ENCODE measurements at regions not wholly inside any gene's neighbourhood (a gene's known extent, or its start where the extent isn't known, plus 50 kb on each side); places are given as distances from the start of the nearest gene placed in this dataset.
A peak's percentile ranks its signal among the peaks of the same experiment; 100 is the strongest.
"Not testable (repeated sequence)": the region's sequence is repeated elsewhere in the genome, so short reads cannot be mapped to it uniquely, and the experiment has no call there.

DNA sequence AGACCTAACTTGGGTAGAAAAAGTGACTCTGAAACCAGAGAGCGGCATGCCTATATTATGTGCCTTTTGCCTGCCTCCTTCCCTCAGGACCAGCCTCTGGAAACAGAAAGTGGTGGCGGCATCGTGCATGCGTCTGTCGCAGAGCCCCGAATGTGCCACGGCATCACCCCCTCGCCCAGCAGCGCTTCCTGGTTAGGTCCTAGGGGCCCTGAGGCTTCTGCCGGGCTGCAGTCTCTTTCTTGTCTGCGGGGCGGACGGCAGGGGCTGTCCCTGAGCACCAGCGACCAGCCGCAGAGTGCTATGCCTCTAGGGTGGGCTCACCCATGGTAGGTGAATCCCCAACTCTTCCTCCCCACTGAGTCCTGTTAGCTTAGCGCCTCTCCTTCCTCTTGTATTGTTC, 68.7 kb downstream of the VSIG4 start:
- 35 to 100% methylated on average over 2 of the region's 16 CpGs; no CpG with 5 or more reads in 8 of the 10 experiments for WGBS, 10 experiments

DNA sequence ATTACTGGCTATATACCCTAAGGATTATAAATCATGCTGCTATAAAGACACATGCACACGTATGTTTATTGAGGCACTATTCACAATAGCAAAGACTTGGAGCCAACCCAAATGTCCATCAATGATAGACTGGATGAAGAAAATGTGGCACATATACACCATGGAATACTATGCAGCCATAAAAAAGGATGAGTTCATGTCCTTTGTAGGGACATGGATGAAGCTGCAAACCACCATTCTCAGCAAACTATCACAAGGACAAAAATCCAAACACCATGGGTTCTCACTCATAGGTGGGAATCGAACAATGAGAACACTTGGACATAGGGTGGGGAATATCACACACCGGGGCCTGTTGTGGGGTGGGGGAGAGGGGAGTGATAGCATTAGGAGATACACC, 72.7 kb downstream of the VSIG4 start:
- H3K4me1 ChIP-seq (replicated peaks in 1 of 2); H3K27ac ChIP-seq; in situ Hi-C loops (cut with MboI; ENCODE audit: low pct_unique_long_range_greater_than_20kb in 2 of 9, low sequenced_read_pairs in 9 of 9, unreplicated experiment in 9 of 9); H3K4me3 ChIP-seq; ATAC-seq (replicated peaks in 6 of 8): not testable (repeated sequence)
- no CpG with 5 or more reads among the region's 3 CpGs for WGBS, 10 experiments

More for the DNA sequence above, 68.7 kb downstream of the VSIG4 start:
- no peak for ATAC-seq (replicated peaks in 6 of 8)
- no peak overlapping the region for H3K27ac ChIP-seq
- no peaks in the 10 kb centered on the region for H3K4me1 ChIP-seq (replicated peaks in 1 of 2)
- H3K4me3 ChIP-seq = no peak overlapping the region
- in situ Hi-C loops (cut with MboI; ENCODE audit: low pct_unique_long_range_greater_than_20kb in 2 of 9, low sequenced_read_pairs in 9 of 9, unreplicated experiment in 9 of 9) = no loop called here

DNA sequence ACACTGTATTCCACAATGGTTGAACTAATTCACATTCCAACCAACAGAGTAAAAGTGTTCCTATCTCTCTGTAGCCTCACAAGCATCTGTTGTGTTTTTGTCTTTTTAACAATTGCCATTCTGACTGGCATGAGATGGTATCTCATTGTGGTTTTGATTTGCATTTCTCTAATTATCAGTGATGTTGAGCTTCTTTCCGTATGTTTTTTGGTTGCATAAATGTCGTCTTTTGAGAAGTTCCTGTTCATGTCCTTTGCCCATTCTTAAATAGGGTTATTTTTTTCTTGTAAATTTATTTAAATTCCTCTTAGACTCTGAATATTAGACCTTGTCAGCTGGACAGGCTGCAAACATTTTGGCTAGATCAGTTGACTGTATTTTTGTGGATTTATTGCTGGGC, 78.2 kb downstream of the VSIG4 start:
- in situ Hi-C loops (cut with MboI; ENCODE audit: low pct_unique_long_range_greater_than_20kb in 2 of 9, low sequenced_read_pairs in 9 of 9, unreplicated experiment in 9 of 9) = no loop called here
- Histone ChIP-seq H3K4me1 (replicated peaks in 1 of 2) (no peaks in the 10 kb centered on the region), H3K4me3 (no peak overlapping the region), H3K27ac (no peak overlapping the region)
- WGBS, 10 experiments = 0 to 89% (median 42%) methylated on average over 1 to 2 of the region's 2 CpGs; no CpG with 5 or more reads in 5 of the 10 experiments
- no peak for ATAC-seq (replicated peaks in 6 of 8)

DNA sequence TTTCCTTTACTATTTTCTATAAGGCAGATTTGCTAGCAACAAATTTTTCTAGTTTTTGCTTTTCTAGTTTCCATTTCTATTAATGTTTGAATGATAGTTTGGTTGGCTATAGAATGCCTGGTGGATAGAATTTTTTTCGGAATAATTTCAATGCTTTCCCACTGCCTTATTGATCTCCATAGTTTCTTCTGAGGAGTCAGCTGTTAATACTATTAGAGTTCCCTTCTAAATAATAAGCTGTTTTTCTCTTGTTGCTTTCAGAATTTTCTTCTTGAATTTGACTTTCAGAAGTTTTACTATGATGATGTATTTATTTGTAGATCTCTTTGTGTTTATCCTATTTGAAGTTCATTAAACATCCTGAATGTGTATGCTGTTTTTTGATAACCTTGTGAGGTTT, 91.8 kb downstream of the VSIG4 start:
- Histone ChIP-seq H3K4me3 (no peak overlapping the region), H3K27ac (no peak overlapping the region), H3K4me1 (replicated peaks in 1 of 2) (no peaks in the 10 kb centered on the region)
- WGBS, 10 experiments = 0 to 83% (median 57%) methylated on average over 1 of the region's 1 CpG; no CpG with 5 or more reads in 5 of the 10 experiments
- in situ Hi-C loops (cut with MboI; ENCODE audit: low pct_unique_long_range_greater_than_20kb in 2 of 9, low sequenced_read_pairs in 9 of 9, unreplicated experiment in 9 of 9) = no loop called here
- ATAC-seq (replicated peaks in 6 of 8) = no peak

DNA sequence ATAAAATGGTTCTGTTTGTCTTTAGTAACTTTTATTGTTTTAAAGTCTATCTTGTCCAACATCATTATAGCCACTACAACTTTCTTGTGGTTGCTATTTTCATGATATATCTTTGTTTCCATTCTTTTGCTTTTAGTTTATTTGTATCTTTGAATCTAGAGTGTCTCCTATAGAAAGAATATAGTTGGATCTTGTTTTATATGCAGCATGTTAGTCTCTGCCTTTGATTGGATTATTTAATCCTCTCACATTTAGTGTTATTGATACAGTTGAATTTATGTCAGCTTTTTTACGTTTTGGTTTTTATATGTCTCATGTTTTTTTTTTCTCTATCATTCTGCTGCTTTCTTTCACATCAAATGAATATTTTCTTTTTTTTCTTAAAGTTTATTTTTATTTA, 98.1 kb downstream of the VSIG4 start:
- Histone ChIP-seq H3K4me1 (replicated peaks in 1 of 2) (no peaks in the 10 kb centered on the region), H3K27ac (no peak overlapping the region), H3K4me3 (no peak overlapping the region)
- in situ Hi-C loops (cut with MboI; ENCODE audit: low pct_unique_long_range_greater_than_20kb in 2 of 9, low sequenced_read_pairs in 9 of 9, unreplicated experiment in 9 of 9) = no loop called here
- no peak for ATAC-seq (replicated peaks in 6 of 8)
- WGBS, 10 experiments = 0 to 80% (median 43%) methylated on average over 1 of the region's 1 CpG; no CpG with 5 or more reads in 3 of the 10 experiments

DNA sequence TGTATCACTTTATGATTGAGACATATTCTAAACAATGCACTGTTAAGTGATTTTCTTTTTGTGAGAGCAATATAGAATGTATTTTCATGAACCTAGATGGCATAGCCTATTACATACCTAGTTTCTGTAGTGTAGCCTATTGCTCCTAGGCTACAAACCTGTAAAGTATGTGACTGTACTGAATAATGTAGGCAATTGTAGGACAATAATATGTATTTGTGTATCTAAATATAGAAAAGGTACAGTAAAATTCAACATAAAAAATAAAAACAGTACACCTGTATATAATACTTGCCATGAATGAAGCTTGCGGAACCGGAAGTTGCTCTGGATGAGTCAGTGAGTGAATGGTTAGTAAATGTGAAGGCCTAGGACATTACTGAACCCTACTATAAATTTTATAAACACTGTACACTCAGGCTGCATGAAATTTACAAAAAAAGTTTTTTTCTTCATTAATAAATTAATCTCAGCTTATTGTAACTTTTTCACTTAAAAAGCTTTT, 106.7 kb downstream of the VSIG4 start:
- 60 to 100% (median 79%) methylated on average over 1 to 2 of the region's 2 CpGs; no CpG with 5 or more reads in 5 of the 10 experiments for WGBS, 10 experiments
- H3K4me3 ChIP-seq = no peak overlapping the region
- H3K4me1 ChIP-seq (replicated peaks in 1 of 2) = no peaks in the 10 kb centered on the region
- H3K27ac ChIP-seq = no peak overlapping the region
- ATAC-seq (replicated peaks in 6 of 8) = no peak
- in situ Hi-C loops (cut with MboI; ENCODE audit: low pct_unique_long_range_greater_than_20kb in 2 of 9, low sequenced_read_pairs in 9 of 9, unreplicated experiment in 9 of 9) = no loop called here

DNA sequence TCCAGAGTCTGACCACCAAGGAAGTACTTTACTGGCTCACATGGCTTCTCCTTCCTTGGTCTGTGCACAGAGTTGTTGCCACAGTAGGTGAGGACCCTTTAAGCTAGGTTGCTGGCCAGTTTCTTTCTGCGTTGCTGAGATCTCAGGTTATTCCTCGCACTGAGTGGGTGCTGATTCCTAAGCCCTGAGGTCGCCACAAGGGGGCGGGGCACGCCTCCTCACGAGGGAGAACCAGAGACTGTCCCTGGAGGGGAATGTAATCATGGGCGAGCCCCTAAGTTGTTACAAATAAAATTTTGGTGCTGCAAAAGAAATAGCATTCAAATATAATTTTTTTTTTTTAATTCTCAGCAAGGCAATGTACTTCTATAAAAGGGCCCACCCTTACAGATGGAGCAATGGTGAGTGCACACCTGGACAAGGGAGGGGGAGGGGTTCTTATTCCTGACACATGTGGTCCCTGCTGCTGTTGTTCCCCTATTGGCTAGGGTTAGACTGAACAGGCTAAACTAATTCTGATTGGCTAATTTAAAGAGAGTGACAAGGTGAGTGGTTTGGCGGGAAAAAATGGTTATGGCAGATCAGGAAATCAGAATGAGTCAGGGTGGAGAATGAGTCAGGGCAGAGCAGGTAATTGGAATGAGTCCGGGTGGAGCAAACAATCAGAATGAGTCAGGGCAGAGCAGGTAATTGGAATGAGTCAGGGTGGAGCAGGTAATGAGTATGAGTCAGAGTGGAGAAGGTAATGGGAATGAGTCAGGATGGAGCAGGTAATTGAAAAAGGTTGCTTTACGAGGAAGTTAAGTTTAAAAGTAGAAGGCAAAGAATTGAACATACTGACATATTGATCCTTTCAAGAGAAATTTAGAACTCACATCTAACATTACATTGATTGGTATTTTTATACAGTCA, 107.5 kb downstream of the VSIG4 start:
- no peaks in the 10 kb centered on the region for H3K4me1 ChIP-seq (replicated peaks in 1 of 2)
- peak in 1 of 8 experiments; percentile 33 for ATAC-seq (replicated peaks in 6 of 8)
- no peak overlapping the region for H3K27ac ChIP-seq
- in situ Hi-C loops (cut with MboI; ENCODE audit: low pct_unique_long_range_greater_than_20kb in 2 of 9, low sequenced_read_pairs in 9 of 9, unreplicated experiment in 9 of 9) = no loop called here
- 40 to 78% (median 42%) methylated on average over 2 to 7 of the region's 10 CpGs; no CpG with 5 or more reads in 6 of the 10 experiments for WGBS, 10 experiments
- H3K4me3 ChIP-seq = no peak overlapping the region

DNA sequence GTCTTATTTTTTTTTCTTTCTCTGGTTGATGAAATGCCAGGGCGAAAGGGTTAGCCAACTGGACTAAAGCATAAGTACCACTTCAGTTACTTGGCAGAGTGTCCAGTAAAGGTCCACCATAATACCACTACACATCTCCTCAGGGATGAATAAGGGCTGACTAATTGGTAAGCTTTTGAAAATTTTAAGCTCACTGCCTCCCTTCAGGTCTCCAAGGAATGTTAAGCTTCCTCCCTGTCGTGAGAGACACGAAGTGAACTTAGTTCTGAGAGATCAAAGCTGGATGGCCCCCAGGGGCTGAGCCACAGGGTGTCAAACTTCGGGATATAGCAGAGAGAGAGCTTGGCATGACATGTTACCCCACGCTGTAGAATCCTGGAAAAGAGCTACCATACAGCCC, 111.4 kb downstream of the VSIG4 start:
- Histone ChIP-seq H3K4me1 (replicated peaks in 1 of 2) (no peaks in the 10 kb centered on the region), H3K27ac (no peak overlapping the region), H3K4me3 (no peak overlapping the region)
- in situ Hi-C loops (cut with MboI; ENCODE audit: low pct_unique_long_range_greater_than_20kb in 2 of 9, low sequenced_read_pairs in 9 of 9, unreplicated experiment in 9 of 9) = no loop called here
- ATAC-seq (replicated peaks in 6 of 8) = no peak
- 0 to 83% (median 49%) methylated on average over 1 of the region's 5 CpGs; no CpG with 5 or more reads in 6 of the 10 experiments for WGBS, 10 experiments

DNA sequence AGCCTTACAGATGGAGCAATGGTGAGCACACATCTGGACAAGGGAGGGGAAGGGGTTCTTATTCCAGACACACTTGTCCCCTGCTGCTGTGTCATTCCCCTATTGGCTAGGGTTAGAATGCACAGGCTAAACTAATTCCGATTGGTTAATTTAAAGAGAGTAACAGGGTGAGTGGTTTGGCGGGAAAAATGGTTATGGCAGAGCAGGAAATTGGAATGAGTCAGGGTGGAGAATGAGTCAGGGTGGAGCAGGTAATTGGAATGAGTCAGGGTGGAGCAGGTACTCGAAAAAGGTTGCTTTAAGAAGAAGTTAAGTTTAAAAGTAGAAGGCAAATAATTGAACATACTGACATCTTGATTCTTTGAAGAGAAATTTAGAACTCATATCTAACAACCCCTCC, 112.5 kb downstream of the VSIG4 start:
- ATAC-seq (replicated peaks in 6 of 8); H3K27ac ChIP-seq; in situ Hi-C loops (cut with MboI; ENCODE audit: low pct_unique_long_range_greater_than_20kb in 2 of 9, low sequenced_read_pairs in 9 of 9, unreplicated experiment in 9 of 9); H3K4me3 ChIP-seq; H3K4me1 ChIP-seq (replicated peaks in 1 of 2): not testable (repeated sequence)
- WGBS, 10 experiments = 18 to 38% methylated on average over 3 of the region's 3 CpGs; no CpG with 5 or more reads in 8 of the 10 experiments

DNA sequence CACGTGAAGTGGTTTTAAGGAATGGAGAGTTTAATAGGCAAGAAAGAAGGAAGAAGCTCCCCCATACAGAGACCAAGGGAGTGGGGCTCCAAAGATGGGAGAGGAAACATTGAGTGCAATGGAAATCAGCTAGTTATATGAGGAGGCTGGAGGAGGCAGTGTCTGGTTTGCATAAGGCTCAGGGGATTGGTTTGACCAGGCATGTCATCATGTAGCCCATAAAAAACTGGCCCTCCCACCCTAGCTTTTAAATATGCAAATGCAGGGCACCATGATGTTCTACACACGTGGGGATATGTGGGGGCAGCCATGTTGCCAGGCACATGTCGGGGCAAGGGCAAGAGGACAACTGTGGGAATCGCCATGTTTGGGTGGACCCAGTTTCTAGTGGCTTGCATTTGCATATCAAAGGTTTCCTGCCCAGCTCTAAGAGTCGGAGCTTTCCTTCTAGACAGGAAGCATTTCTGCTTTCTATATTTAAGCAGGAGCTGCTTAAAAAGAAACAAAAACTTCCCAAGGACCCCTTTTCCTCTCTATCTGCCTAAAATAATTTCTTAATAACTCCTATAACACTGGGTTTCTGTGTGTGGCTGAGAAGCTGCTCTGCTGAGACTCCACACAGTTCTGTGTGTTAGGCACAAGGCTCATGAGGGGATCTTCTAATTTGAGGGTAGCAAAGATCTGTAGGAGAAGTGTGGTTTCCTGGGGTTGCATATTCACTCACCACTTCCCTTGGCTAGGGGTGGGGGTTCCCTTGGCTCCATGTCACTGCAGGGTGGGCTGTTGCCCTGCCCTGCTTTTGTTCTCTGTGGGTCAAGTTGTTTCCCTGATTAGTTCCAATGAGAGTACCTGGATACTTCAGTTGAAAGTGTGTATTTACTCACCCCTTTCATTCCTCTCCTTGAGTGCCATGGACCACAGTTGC, 113.5 kb downstream of the VSIG4 start:
- WGBS, 10 experiments = 0 to 100% (median 44%) methylated on average over 1 to 4 of the region's 5 CpGs; no CpG with 5 or more reads in 5 of the 10 experiments
- Histone ChIP-seq H3K4me3 (no peak overlapping the region), H3K27ac (no peak overlapping the region), H3K4me1 (replicated peaks in 1 of 2) (no peaks in the 10 kb centered on the region)
- in situ Hi-C loops (cut with MboI; ENCODE audit: low pct_unique_long_range_greater_than_20kb in 2 of 9, low sequenced_read_pairs in 9 of 9, unreplicated experiment in 9 of 9) = no loop called here
- peak in 2 of 8 experiments; percentile 40 to 61 for ATAC-seq (replicated peaks in 6 of 8)

DNA sequence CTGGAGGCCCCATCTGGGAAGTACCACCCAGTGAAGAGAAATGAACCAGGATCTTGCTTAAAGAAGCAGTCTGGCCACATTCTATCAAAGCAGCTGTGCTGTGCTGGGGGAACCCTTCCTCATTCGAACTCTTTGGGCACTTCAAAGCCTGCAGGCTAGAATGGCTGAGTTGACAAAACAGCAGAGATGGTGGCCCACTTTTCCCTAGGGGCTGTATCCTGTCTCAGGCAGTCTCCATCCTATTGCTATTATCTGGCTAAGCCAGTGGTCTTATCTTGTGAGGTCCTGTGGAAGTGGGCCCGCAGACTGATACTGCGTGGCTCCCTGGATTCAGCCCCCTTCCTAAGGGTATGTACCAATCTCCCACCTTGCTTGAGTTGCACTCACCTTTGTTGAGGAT, 114.3 kb downstream of the VSIG4 start:
- no peak overlapping the region for H3K4me3 ChIP-seq
- in situ Hi-C loops (cut with MboI; ENCODE audit: low pct_unique_long_range_greater_than_20kb in 2 of 9, low sequenced_read_pairs in 9 of 9, unreplicated experiment in 9 of 9) = no loop called here
- no peaks in the 10 kb centered on the region for H3K4me1 ChIP-seq (replicated peaks in 1 of 2)
- 40 to 100% (median 76%) methylated on average over 1 to 2 of the region's 3 CpGs; no CpG with 5 or more reads in 6 of the 10 experiments for WGBS, 10 experiments
- H3K27ac ChIP-seq = no peak overlapping the region
- ATAC-seq (replicated peaks in 6 of 8) = no peak

DNA sequence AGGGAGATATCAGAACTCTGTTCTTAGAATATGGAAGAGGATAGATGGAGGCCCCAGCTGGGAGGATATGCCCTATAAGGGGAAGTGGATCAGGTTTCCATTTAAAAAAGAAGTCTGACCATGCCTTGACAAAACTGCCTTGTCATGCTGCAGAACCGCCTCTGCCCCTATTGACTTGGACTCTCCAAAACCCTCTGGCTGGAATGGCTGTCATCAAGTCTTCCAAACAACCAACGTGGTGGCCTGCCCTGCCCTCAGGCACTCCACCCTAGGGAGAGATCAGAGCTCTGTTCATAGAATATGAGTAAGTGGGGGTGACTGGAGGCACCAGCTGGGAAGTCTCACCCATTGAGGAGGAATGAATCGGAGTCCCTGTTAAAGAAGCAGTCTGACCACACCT, 114.9 kb downstream of the VSIG4 start:
- 80% methylated on average over 1 of the region's 3 CpGs; no CpG with 5 or more reads in 8 of the 10 experiments for WGBS, 10 experiments
- in situ Hi-C loops (cut with MboI; ENCODE audit: low pct_unique_long_range_greater_than_20kb in 2 of 9, low sequenced_read_pairs in 9 of 9, unreplicated experiment in 9 of 9) = no loop called here
- H3K4me1 ChIP-seq (replicated peaks in 1 of 2) = no peaks in the 10 kb centered on the region
- H3K27ac ChIP-seq = no peak overlapping the region
- H3K4me3 ChIP-seq = no peak overlapping the region
- ATAC-seq (replicated peaks in 6 of 8) = peak in 2 of 8 experiments; percentile 53 to 70

DNA sequence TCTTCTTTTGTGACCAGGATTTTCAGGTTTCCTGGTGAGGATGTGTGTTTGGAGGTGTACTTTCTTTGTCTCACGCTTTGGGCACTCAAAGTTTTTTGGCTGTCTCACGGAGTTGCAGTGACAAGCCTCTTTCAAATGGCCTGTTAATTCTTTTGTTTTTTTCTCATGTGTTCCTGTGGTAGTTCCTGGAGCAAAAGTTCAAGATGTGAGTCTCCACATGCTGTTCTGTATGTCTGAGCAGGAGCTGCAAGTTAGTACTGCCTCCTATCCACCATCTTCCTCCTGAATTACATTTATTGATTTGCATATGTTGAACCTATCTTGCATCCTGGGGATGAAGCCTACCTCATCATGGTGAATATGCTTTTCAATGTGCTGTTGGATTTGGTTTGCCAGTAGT, 118.5 kb downstream of the VSIG4 start:
- in situ Hi-C loops (cut with MboI; ENCODE audit: low pct_unique_long_range_greater_than_20kb in 2 of 9, low sequenced_read_pairs in 9 of 9, unreplicated experiment in 9 of 9) = no loop called here
- Histone ChIP-seq H3K4me3 (no peak overlapping the region), H3K27ac (no peak overlapping the region), H3K4me1 (replicated peaks in 1 of 2) (no peaks in the 10 kb centered on the region)
- ATAC-seq (replicated peaks in 6 of 8) = no peak
- WGBS, 10 experiments = 0 to 83% (median 40%) methylated on average over 1 to 2 of the region's 2 CpGs; no CpG with 5 or more reads in 5 of the 10 experiments
